Hematopoietic multipotent progenitor cell (in vitro differentiated cells): ENCODE measurements at regions not wholly inside any gene's neighbourhood (a gene's known extent, or its start where the extent isn't known, plus 50 kb on each side); places are given as distances from the start of the nearest gene placed in this dataset.

Experiments used
- DNase-seq, 3 donors: peaks; one replicate each; pipeline ENCODE4 v3.0.0-alpha.2; 2011 to 2015; ENCODE audit warnings: low read depth in 2 of 3, low spot score in 2 of 3

DNA sequence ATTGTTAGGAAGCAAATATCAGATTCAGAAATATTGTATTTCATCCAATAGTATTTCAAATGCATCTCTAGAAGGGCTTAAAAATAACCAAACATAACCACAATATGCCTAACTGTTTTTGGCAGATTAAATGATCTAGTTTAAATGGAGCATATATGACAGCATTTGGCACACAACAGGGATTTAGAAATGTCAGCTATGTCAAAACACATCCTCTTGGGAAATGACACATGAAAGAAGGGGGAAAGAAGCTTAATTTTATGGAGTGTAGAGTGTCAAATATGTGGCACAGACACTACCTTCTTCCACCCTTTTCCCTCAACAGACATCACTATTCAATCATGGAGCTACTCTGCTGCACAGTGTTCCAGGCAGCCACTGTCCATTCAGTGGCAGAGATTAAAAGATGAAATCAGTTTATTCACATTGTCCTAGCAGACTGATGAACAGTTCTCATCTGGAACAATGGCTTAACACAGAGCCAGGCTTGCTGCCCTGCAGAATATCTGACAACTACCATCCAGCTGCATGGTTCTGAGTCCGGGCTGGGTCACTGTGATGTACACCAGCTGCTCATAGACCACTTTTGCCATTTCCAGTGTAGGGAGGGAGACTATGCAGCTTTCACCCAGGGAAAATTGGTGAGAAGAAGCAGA, 349.8 kb downstream of the DHX35 start:
- DNase-seq: no peak

DNA sequence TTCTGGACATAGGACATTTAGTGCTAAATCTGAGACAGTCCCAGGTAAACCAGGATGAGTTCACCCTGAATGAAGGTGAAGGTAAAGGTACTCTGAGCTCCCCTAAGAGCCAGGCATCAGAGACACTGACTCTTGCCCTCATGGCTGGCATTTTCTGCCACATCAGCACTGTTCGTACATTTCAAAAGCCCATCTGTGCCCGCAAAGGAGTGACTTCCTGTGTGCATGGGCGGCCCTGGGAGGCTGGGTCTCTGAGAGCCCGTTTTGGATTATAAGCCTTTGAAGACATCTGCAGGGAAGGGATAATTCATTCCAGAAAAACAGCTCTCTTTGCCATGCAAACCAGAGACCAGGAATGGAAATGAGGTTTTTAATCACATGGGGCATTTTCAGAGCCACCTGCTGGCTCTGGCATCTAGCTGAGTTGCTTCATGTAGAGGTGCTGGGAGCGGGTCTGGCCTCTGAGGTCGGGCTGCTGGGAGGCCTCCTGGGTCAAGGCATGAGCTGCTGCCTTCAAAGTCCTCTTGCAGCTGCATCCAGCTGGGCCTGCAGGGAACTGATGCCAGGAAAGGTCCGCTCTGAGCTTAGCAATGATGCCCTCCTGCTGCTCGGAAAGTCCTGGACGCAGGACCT, 348.3 kb downstream of the DHX35 start:
- no peak for DNase-seq

DNA sequence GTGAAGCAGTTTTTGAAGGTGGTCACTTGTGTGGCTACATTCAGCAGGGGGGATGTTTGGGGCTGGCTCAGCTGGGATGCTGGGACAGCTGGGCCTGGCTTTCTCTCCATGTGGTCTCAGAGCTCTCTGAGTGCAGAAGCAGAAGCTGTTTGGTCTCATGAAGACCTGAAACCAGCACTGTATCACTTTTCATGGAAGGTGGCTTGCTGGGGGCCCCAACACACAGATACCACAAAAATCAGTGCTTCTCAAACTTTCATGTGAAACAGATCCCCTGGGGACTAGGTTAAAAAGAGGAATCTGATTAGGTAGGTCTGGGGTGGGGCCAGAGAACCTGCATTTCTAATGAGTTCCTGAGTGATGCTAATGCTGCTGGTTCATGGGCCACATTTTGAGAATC, 347.3 kb downstream of the DHX35 start:
- no peak for DNase-seq

DNA sequence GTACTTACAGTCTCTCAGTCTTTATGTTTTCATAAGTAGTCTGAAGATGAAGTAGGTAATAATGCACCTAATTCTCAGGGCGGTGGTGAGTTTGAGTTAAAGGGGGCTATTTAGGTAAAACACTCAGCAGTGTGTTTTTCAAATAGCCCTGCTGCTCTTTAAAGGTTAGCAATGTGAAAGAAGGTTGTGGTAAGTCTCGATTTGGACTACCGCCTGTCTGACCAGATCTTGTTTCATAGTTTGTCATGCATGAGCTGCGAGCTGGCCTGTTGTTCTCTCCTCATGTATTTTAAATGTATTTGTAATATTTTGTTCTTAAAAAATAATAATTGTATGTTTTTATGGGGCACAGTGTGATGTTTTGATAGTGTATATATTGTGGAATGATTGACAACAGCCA, 340.2 kb downstream of the DHX35 start:
- no peak for DNase-seq

DNA sequence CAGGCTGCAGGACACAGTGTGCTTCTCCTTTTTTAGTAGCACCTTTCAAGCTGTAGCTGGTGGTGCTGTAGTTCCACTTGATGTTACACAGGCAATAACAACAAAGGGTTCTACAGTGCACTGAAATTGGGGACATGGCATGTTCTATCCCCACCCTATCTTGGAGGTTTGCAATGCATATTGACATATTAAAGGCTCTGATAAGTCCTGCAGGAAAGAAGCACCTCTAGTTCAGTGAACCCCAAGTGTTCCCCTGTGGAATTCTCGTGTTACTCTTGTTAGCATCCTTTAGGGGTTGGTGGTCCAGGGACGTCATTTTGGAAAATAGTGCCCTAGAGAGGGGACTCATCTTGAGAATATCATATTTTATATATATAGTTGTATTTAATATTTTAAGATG, 337.6 kb downstream of the DHX35 start:
- DNase-seq: no peak

DNA sequence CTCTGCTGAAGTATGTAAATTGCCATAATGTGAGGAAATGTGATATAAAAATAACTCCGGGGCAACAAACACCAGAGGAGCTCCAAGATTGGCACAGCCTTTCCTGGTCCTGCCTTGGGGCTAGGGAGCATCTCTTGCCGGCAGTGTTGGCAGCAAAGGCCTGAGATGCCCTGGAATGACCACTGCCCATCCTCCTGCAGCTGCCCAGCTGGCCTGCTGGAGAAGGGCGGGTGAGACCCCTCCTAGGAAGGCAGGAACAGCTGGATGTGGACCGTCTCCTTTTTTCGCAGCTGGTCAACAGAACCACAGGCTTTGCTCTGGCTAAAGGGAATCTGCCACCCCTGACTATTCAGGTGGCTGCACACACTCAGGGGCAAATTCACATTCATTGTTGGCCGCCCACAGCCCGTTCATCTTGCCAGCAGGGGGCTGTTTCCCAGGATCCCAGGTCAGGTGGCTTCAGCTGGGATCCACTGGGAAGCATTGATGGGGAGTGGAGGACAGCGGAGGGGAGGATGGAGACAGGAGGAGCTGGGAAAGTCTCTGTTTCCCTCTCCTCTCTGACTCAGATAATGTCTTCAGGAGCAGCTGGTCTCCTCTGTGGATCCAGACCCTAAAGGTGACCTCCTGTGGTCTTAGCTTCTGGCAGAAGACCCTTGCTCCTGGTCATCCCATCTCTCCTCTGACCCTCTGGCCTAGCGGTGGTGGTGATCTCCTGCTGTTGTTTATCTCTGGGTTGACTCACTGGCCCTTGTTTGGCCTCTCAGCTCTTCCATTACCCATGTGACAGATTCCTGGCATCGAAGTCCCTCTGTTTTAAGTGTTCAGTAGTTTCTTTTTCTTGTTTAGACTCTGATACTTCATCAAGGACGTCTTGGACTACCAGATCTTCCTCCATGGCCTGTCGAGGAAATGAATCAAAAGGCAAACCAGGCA, 336.7 kb downstream of the DHX35 start:
- no peak for DNase-seq

DNA sequence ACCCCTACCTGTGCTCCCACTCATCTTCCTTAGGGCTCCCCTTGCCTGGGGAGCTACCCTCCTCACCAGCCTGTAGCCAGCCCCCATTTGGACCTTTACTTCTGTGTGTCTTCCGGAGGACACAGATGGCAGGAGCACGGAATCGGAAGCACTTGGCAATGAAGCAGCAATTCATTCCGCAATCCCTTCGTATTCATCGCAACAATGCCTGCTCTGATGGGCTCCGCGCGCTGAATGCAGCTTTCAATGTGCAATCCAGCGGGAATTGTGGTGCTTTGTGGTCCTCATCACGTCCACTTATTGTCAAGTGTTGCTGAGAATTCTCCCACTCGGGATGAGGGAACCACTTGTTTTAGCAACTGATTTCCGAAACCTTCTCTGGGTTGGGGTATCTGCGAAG, 336.0 kb downstream of the DHX35 start:
- no peak for DNase-seq

GRCh38 chr20:39295301-39295700, 333.2 kb downstream of the DHX35 start:
- no peak for DNase-seq

DNA sequence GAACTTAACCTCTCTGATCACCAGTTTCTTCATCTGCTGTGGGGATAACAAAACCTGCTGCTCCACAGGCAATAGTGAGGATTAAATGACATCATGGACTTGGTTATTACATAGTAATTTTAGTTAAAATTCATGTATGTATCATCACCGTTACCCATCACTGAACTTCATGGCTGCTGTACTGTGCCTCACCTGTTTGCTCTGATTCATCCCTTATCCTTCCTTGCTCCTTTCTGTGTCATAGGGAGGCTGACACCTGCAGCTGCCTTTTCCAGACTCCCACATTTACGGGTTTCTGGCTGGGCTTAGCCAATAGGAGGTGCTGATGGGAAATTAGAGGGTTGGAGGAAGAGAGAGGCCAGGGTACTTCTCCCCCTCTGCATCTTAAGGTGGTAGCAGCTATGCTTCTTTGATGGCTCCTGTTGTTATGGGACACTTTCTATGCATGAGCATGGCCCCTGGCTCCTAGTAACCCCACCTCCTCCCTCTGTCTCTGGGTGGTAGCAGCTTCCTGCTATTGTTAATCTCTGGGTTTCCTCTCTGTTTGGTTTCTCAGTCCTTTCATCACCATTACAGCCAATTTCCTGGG, 332.1 kb downstream of the DHX35 start:
- no peak for DNase-seq

DNA sequence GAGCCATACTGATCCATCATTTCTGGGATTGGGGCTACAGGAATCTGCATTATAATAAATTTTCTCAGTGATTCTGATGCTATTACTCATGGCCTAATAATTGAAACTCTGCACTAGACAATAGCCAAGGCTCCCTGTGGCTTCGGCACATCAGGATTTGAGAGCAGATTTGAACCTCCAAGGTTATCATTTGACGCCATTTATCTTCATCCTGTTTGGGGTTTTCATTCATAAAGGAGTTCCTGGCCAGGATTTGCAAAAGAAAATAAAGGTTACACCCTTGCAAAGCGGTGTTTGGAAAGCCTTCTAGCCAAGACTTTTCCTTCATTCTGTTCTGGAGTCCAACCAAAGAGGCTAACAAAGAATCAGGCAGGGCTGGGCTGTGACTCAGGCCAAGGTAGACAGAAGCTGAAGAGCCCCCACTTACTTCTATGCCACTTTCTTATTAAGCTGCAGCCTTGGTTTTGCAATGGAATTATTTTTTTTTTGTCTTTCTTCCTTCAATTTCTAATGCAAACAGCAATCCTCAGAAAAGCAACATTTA, 330.1 kb downstream of the DHX35 start:
- DNase-seq: no peak

- DNase-seq: no peak
Measured at GRCh38 chr20:39291301-39291700, 329.2 kb downstream of the DHX35 start.

DNA sequence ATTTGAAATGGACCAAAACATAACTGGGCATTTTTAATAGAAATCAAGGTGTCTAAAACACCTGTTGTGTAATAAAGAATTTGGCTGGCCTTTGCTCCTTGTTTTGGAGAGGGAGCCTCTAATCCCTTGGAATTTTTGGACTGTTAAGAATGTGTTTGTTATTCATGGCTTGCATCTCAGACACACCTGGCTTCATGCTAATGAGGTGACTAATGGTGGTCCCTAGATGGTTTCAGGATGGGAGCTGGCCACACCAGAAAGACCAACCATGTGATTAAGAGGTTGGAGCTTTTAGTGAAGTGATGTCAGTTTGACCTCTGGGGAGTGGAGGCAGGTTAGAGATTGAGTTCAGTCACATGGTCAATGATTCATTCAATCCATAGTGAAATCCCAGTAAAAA, 328.4 kb downstream of the DHX35 start:
- no peak for DNase-seq

GRCh38 chr20:39289831-39290230, 327.7 kb downstream of the DHX35 start:
- DNase-seq: no peak

DNA sequence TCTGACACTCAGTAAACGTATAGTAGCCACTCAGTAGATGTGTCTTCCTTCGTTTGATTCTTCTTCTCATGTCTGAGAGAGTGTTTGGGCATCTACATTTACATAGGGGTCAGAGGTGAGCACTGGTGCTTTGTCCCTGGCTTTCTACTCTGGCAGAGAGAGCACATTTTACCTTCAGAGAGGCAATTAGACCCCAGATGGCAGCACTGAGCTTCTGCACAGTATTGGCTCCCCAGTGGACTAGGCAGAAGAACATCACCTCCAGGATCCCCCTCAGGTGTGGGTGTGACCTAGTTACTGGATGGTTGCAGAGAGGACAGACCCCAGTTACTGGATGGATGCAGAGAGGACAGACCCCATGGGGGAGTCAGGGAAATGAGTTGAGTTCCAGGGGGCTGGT, 327.2 kb downstream of the DHX35 start:
- DNase-seq: no peak

DNA sequence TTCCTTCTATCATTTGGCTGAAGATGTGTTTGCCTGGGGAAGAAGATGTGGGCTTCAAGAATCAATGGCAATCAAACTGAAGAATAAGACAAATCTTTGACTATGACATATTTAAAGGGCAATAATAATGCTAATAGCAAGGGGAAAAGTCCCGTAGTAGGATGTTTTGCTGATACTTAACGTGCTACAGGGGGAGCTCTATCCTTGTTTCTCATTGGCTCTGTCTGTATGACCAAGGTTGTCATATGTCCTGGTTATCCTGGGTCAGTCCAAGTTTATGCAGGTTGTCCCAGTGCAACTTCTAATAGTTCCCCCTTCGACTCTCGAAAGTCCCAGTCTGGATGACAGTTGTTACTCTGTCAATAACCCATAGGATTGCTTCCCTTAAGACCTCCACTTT, 321.3 kb downstream of the DHX35 start:
- DNase-seq: no peak

DNA sequence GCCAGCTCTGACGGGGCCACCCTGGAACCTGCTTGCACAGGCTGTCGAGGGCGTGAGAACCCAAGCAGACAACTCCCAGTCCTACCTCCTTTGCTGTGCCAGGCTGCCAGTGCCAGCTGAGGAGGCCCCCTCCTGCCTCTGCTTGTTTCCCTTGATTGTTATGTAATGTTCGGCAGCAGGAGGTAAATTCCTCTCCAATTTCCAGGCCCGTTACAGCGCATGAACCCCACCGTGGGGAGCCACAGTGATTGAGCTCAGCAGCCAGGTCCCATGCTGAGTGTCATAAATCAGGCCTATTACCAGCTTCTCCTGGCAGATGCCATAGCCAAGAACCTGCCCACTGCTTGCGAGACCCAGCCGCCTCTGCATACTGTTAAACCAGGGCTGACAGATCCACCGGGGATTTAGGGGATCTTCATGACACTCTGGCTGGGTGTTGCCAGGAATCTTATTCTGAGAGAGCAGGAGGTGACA, 320.5 kb downstream of the DHX35 start:
- no peak for DNase-seq

DNA sequence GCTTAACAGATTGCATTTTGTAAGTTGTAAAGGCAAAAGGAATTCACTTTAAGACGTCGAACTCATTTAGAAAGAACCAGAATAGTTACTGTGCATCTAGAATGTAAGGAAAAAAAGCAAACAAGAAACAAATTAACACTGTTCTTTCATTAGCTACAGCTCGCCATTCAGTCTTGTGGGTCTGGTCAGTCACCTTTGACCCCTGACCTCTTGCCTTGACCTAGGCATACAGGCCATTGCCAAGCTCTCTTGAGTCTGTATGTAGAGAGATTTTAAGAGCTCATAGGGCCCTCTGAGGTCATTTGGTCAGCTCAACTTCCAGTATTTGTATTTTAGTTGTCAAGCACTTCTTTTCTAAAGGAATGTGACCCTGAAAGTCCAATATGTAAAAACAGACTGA, 318.7 kb downstream of the DHX35 start:
- no peak for DNase-seq

GRCh38 chr20:39278230-39278788, 316.2 kb downstream of the DHX35 start:
- no peak for DNase-seq

DNA sequence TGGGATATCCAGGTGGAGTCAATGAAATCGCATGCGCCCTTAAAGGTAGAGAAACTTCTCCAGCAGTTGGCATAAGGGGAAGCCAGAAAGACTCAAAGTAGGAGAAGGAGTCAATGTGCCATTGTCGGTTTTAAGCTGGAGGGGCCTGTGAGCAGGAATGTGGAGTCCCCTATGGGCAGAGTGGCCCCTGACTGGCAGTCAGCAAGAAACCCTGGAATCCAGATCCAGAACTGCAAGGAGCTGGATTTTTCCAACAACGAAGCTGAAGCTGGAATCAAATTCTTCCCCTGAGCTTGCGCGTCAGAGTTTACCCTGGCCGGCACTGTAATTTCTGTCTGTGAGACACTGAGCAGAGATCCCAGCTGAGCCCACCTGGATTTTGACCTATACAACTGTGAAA, 315.0 kb downstream of the DHX35 start:
- no peak for DNase-seq

GRCh38 chr20:39270837-39271604, 308.9 kb downstream of the DHX35 start:
- no peak for DNase-seq
